ENCODE measurements at regions not wholly inside any gene's neighbourhood (a gene's known extent, or its start where the extent isn't known, plus 50 kb on each side); places are given as distances from the start of the nearest gene placed in this dataset.

DNA sequence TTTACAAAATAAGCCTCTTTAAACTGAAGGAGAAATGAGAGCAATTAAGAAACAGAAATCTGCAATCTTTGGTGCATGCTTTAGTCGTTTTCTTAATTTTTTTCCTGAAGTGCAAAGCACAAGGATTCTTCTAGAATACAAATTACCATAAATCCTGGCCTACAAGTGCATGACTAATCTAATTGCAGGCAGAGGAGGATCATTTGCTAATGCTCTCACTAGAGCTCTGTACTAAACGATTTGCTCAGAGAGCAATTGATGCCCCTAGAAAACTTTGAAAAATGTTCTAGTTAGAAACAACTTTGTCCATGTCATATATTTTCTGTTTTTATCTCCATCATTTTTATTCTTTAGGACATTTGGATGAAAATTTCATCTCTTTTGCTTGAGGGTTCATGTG lies 193.2 kb downstream of the POU4F1 start:
- no peaks in the 10 kb centered on the region for H3K36me3 Mint-ChIP-seq (ENCODE audit: insufficient read depth in 2 of 2)
- no peaks in the 10 kb centered on the region for H3K9me3 Mint-ChIP-seq
- no peak overlapping the region for H3K4me3 Mint-ChIP-seq
- no peaks in the 10 kb centered on the region for H3K27me3 Mint-ChIP-seq (ENCODE audit: low read depth)
- H3K27ac Mint-ChIP-seq, result no peak overlapping the region
- ATAC-seq (replicated peaks in 1 of 2) (no peak), DNase-seq (no peak)
- no peaks in the 10 kb centered on the region for H3K4me1 Mint-ChIP-seq (ENCODE audit: low read depth)

DNA sequence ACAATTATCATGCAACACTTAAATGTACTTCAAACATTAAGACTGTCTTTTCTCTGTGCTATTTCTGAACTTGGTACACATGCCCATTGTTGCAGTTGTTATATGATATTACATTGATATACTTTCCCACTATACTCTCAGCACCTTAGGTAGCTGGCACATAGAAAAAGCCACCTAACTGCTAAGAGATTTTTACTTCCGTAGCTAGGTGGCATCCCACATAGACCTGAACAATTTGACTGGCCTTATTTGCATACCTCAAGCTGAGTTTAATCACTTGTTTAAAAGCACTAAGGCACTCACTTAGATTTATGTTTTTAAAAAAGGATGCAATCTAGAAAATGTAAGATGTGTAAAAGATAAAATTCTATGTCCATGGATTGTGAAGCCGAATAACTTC lies 194.2 kb downstream of the POU4F1 start:
- no peaks in the 10 kb centered on the region for H3K36me3 Mint-ChIP-seq (ENCODE audit: insufficient read depth in 2 of 2)
- DNase-seq (no peak), ATAC-seq (replicated peaks in 1 of 2) (no peak)
- no peaks in the 10 kb centered on the region for H3K4me1 Mint-ChIP-seq (ENCODE audit: low read depth)
- H3K9me3 Mint-ChIP-seq, result no peaks in the 10 kb centered on the region
- no peak overlapping the region for H3K27ac Mint-ChIP-seq
- H3K27me3 Mint-ChIP-seq (ENCODE audit: low read depth), result no peaks in the 10 kb centered on the region
- H3K4me3 Mint-ChIP-seq, result no peak overlapping the region

DNA sequence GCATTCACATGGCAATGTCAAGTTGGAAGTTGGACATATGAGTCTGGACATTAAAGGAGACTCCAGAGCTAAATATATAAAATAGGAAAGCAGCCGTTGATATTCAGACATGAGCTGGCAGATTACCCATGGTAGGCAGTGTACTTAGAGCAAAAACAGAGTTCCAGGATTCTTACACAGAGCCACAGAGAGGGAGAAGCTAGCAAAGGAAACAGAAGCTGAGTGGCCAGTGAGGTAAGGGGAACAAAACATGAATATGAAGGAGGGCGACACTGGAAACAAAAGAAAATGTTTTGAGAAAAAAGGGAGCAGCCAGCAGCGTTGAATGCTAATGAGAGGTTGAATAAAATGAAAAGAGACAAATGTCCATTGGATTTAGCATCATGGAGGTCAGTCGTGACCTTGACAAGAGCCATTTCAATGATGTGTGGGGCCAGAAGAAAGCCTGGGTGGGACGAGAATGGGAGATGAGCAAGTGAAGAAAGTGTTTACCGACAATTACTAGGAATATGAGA lies 198.4 kb downstream of the POU4F1 start:
- Mint-ChIP-seq H3K4me3 (no peak overlapping the region), H3K4me1 (ENCODE audit: low read depth) (no peaks in the 10 kb centered on the region), H3K27me3 (ENCODE audit: low read depth) (no peaks in the 10 kb centered on the region), H3K27ac (no peak overlapping the region), H3K36me3 (ENCODE audit: insufficient read depth in 2 of 2) (no peaks in the 10 kb centered on the region), H3K9me3 (no peaks in the 10 kb centered on the region)
- DNase-seq, result no peak
- ATAC-seq (replicated peaks in 1 of 2), result no peak

DNA sequence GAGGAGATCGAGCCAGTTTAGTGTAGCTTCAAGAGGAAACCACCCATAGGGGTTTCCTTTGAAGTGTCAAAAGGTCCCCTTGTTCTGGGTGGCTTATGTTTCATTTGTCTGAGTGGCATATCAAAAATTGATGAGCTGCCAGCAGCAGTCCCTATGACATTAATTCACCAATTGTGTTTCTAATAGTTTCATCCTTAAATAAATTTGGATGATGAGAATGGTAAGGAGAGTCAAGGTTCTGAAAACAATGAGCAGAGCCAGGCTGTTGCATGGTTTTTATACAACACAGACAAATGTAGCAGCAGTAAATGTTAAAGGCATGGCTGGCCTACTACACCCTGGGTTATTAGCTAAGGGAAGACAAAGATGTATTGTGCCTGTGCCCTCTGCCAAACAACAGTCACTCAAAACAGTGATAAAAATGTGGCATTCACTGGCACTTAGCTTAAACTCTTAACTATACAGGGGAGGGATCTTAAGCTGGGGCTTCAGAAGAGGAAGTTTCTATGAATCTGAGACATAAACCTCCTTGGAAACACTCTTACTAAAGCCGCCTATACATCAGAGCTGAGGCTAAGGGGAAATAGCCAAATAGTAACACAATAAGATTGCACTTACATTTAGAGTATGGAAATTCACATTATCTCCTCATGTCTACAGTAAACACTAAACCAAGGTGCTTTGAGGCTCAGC lies 200.5 kb downstream of the POU4F1 start:
- no peaks in the 10 kb centered on the region for H3K36me3 Mint-ChIP-seq (ENCODE audit: insufficient read depth in 2 of 2)
- no peaks in the 10 kb centered on the region for H3K27me3 Mint-ChIP-seq (ENCODE audit: low read depth)
- H3K4me1 Mint-ChIP-seq (ENCODE audit: low read depth), result no peaks in the 10 kb centered on the region
- H3K4me3 Mint-ChIP-seq, result no peak overlapping the region
- H3K27ac Mint-ChIP-seq, result no peak overlapping the region
- ATAC-seq (replicated peaks in 1 of 2) (no peak), DNase-seq (no peak)
- peaks cover 0 to 4% of the 10 kb centered on the region in 2 donors for H3K9me3 Mint-ChIP-seq

DNA sequence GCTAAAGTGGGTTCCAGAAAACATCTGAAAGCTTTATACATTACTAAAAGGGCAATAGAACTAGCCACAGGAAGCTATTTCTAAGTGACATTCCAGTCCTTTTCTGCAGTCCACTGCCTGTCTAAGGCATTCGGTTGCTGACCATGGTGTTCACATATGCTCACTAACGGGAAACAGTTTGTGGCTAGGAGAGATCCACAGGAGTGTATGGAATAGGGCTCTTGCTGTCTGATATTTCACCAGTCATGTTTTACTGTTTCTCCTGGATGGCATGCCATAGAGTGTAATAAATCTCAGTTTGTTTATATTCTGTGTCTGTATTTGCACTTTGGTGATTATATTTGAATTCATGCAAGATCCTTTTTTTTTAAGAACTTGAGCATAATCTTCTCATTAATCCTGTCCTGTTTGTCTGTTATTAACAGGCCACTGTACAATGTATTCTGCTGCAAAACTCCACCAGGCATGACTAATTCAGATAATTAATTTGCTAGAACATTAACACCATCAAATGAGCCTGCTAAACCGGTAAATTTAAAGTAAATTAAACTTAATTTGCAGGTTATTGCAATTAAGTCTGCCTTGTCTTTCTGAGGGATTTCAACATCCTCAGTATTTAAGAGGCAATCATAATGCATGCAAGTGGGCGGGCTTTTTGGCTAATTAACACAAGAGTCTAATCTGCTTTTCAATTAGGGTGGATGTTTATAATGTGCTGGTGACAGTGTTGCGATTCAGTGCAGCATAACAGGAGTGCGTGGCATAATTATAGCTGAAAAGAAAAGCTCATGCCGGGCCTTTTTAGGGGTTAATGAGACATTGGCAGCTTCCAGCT lies 201.3 kb downstream of the POU4F1 start:
- Mint-ChIP-seq H3K9me3 (peaks cover 0 to 4% of the 10 kb centered on the region in 2 donors), H3K27ac (no peak overlapping the region), H3K4me1 (ENCODE audit: low read depth) (no peaks in the 10 kb centered on the region), H3K4me3 (no peak overlapping the region), H3K36me3 (ENCODE audit: insufficient read depth in 2 of 2) (no peaks in the 10 kb centered on the region), H3K27me3 (ENCODE audit: low read depth) (no peaks in the 10 kb centered on the region)
- ATAC-seq (replicated peaks in 1 of 2), result no peak
- DNase-seq, result no peak

DNA sequence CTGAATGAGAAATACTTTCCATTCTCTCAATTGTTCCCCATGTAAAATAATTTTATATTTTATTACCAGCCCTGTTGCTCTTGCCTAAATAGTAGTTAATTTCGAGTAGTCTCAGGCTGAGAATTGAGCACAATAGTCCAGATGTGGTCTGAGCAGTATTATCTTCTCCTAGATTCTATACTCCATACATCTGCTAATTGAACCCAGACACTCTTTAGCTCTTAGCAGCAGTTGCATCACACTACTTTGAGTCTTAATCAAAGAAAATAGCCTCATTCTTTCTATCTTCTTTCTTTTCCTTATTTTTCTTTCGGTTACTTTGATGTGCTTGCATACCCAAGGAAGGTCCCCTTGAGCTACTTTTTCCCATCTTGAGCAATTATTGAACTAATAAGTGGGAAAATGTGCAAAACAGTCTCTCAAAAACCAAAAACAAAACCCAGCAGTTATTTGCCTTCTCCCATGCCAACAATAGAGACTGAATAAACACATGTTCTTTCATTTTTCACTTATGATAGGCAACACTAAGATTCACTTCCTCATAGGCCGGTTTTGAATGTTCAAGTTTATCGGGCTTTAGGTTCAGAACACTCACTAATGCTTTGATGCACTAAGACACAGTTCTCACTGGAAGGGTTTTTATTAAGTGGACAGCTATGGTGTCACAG lies 204.5 kb downstream of the POU4F1 start:
- no peak overlapping the region for H3K27ac Mint-ChIP-seq
- H3K4me1 Mint-ChIP-seq (ENCODE audit: low read depth), result no peaks in the 10 kb centered on the region
- H3K4me3 Mint-ChIP-seq, result no peak overlapping the region
- no peaks in the 10 kb centered on the region for H3K36me3 Mint-ChIP-seq (ENCODE audit: insufficient read depth in 2 of 2)
- peaks cover 0 to 4% of the 10 kb centered on the region in 2 donors for H3K9me3 Mint-ChIP-seq
- no peaks in the 10 kb centered on the region for H3K27me3 Mint-ChIP-seq (ENCODE audit: low read depth)
- ATAC-seq (replicated peaks in 1 of 2) (no peak), DNase-seq (no peak)

DNA sequence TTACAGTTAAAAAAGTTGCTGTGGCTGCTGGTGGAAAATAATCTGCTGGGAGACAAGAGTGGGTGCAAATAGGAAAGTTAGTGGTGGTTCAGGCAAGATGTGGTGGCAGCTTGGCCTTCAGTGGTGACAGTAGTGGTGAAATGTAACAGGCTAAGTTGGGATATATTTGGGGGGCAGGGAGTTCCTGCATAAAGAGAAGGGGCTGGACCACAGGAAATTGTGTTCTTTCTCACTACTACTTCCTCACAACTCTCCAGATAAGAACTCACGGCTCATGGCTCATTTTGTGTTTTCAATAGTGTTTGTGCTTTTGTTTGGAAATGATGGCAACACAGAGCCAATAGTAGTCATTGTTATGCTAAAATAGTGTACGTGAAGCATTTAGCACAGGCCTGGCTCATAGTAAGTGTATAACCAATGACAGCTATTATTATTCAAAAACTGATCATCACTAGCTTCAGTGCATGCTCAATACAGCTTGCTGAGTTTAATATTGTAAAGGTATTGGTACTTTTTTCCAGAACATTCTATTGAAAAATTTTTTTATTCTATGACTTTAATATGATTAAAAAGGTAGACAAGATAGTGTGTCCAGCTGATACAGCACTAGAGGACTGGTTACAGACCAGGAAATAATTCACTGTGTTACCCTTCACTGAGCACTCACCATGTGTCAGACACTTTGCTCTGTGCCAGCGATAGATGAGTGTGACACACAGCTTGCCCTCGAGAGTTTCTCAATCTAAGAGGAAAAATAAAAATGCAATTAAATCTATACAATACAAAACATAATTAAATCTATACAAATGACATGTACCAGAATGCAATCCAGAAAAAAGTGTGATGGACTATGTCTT lies 209.8 kb downstream of the POU4F1 start:
- Mint-ChIP-seq H3K27me3 (ENCODE audit: low read depth) (no peaks in the 10 kb centered on the region), H3K4me3 (no peak overlapping the region), H3K9me3 (peaks cover 0 to 3% of the 10 kb centered on the region in 2 donors)

DNA sequence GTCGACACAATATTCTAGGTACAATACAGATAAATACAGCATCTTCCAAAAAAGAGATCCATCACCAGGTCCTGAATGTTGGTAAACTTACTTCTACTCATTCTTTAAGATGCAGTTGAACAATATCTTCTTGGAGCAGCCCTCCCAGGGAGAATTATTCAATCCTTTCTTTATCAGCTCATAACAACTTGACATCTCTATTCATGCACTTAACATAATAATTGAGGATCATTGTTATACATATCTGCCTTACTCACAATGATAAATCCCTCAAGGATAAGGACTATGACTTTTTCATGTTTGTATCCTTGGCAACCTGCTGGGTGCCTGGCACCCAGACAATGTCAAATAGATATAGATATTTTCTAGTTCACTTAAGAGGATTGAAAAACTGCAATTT lies 219.5 kb downstream of the POU4F1 start:
- Mint-ChIP-seq H3K36me3 (ENCODE audit: insufficient read depth in 2 of 2) (no peaks in the 10 kb centered on the region), H3K9me3 (peaks cover 0 to 2% of the 10 kb centered on the region in 2 donors), H3K27me3 (ENCODE audit: low read depth) (no peaks in the 10 kb centered on the region), H3K4me1 (ENCODE audit: low read depth) (no peaks in the 10 kb centered on the region), H3K4me3 (no peak overlapping the region), H3K27ac (no peak overlapping the region)
- ATAC-seq (replicated peaks in 1 of 2), result no peak
- no peak for DNase-seq

More for the DNA sequence above, 209.8 kb downstream of the POU4F1 start:
- DNase-seq (no peak), ATAC-seq (replicated peaks in 1 of 2) (no peak)
- Mint-ChIP-seq H3K27ac (no peak overlapping the region), H3K36me3 (ENCODE audit: insufficient read depth in 2 of 2) (no peaks in the 10 kb centered on the region), H3K4me1 (ENCODE audit: low read depth) (no peaks in the 10 kb centered on the region)

DNA sequence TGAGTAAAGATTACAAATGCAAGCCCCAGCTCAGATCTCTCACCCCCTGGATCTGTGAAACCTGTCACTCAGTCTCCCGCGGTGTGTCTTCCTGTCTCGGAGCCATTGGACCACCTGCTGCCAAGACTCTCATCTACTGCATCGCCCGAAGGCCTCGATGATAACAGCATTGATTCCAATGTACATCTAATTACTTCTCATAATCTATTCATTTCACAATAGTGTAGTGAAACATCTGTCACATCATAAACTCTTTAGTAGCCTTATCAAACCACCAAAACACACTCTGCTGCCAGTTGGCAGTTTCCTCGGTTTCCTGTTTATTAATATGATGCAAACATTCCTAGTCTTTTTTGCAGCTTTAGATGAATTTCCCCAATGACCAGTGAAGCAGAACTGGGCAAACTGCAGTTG lies 220.3 kb downstream of the POU4F1 start:
- no peaks in the 10 kb centered on the region for H3K27me3 Mint-ChIP-seq (ENCODE audit: low read depth)
- no peaks in the 10 kb centered on the region for H3K36me3 Mint-ChIP-seq (ENCODE audit: insufficient read depth in 2 of 2)
- peaks cover 0 to 2% of the 10 kb centered on the region in 2 donors for H3K9me3 Mint-ChIP-seq
- no peak overlapping the region for H3K27ac Mint-ChIP-seq
- no peak overlapping the region for H3K4me3 Mint-ChIP-seq
- H3K4me1 Mint-ChIP-seq (ENCODE audit: low read depth), result no peaks in the 10 kb centered on the region
- no peak for ATAC-seq (replicated peaks in 1 of 2)
- DNase-seq, result no peak

DNA sequence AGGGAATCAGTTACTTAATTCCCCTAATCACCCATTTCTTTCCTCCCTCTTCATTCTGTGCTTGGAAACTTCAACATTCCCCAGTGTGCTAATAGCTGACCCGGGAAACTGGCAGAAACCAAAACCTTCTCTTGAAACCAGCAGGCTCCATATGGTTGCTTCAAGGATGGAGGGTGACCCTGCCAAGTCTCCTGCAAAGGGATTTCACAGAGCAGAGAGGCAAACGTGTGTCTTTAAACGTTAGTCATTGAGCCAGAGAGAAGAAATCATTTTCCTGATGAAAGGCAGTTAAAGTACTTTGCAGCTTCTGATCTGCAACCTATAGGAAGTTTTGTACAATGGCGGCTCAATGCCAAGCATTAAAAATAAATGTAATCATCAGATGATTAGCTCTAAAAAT lies 220.9 kb downstream of the POU4F1 start:
- ATAC-seq (replicated peaks in 1 of 2) (no peak), DNase-seq (no peak)
- no peaks in the 10 kb centered on the region for H3K4me1 Mint-ChIP-seq (ENCODE audit: low read depth)
- peaks cover 0 to 3% of the 10 kb centered on the region in 2 donors for H3K9me3 Mint-ChIP-seq
- H3K27me3 Mint-ChIP-seq (ENCODE audit: low read depth), result no peaks in the 10 kb centered on the region
- no peak overlapping the region for H3K4me3 Mint-ChIP-seq
- H3K36me3 Mint-ChIP-seq (ENCODE audit: insufficient read depth in 2 of 2), result no peaks in the 10 kb centered on the region
- H3K27ac Mint-ChIP-seq, result no peak overlapping the region

DNA sequence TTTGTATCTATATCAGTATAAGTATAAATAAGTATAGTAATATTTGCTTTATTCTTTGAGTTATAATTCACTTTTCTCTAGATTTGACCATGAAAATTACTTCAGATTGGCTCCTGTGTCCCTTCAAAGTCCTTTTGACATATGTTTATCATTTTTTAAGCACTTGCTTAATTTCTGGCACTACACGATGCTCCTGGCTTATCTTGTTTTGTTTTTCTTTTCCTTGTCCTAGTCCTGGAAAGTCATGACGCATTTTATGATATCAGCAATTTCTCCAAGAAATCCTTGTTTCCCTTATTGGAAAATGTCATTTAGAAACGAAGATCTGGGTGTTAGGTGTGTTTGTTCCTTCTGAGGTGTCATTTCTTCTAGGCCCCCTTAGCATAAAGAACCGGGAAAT lies 226.5 kb downstream of the POU4F1 start:
- no peaks in the 10 kb centered on the region for H3K27me3 Mint-ChIP-seq (ENCODE audit: low read depth)
- ATAC-seq (replicated peaks in 1 of 2), result no peak
- peaks cover 0 to 3% of the 10 kb centered on the region in 2 donors for H3K9me3 Mint-ChIP-seq
- DNase-seq, result no peak
- no peaks in the 10 kb centered on the region for H3K36me3 Mint-ChIP-seq (ENCODE audit: insufficient read depth in 2 of 2)
- H3K4me3 Mint-ChIP-seq, result no peak overlapping the region
- H3K4me1 Mint-ChIP-seq (ENCODE audit: low read depth), result no peaks in the 10 kb centered on the region
- no peak overlapping the region for H3K27ac Mint-ChIP-seq

DNA sequence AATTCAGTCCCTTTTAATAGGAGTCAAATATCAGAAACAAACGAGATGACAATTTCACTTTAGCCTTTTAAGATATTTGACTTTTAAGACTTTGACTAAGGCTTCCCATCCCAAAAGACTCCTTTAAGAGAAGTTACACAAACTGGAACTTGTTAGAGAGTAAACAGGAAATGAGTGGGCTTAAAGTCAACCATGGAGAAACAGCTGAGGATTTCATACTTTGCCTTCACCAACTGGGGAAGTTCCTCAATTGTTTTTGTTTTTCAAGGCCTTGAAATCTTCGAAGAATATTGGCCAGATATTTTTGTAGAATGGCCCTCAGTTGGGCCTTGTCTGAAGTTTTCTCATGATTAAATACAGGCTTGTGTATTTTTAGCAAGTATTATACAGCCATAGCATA lies 227.3 kb downstream of the POU4F1 start:
- H3K27me3 Mint-ChIP-seq (ENCODE audit: low read depth), result no peaks in the 10 kb centered on the region
- no peak overlapping the region for H3K4me3 Mint-ChIP-seq
- peaks cover 0 to 3% of the 10 kb centered on the region in 2 donors for H3K9me3 Mint-ChIP-seq
- H3K4me1 Mint-ChIP-seq (ENCODE audit: low read depth), result no peaks in the 10 kb centered on the region
- H3K27ac Mint-ChIP-seq, result no peak overlapping the region
- no peak for ATAC-seq (replicated peaks in 1 of 2)
- H3K36me3 Mint-ChIP-seq (ENCODE audit: insufficient read depth in 2 of 2), result no peaks in the 10 kb centered on the region
- DNase-seq, result no peak

Measured in activated T-cell treated with anti-CD3 and anti-CD28 coated beads, Interleukin-2, amount 50 U/mL, for 72 hours (primary cell).